PC-3 (cell line): ENCODE measurements at regions not wholly inside any gene's neighbourhood (a gene's known extent, or its start where the extent isn't known, plus 50 kb on each side); places are given as distances from the start of the nearest gene placed in this dataset.

Experiments used
- EZH2 ChIP-seq: fragments of 300-600 bp; sonication (generic); IDR thresholded peaks from one replicate; pipeline ENCODE4 v1.6.1; 2017; ENCODE audit warnings: antibody characterized with exemption, mild to moderate bottlenecking, low read length; ENCODE audit not compliant: unreplicated experiment
- EZH2phosphoT487 ChIP-seq: fragments of 300-600 bp; sonication (generic); IDR thresholded peaks from 2 replicates; pipeline ENCODE4 v1.6.1; 2018; ENCODE audit warnings: mild to moderate bottlenecking, antibody characterized with exemption, low read length, borderline replicate concordance
- TF ChIP-seq, protein P1 (sequence below): fragments of 300-600 bp; sonication (generic); conservative IDR thresholded peaks from 2 replicates; pipeline ENCODE4 v1.5.1; 2017; ENCODE audit warnings: antibody characterized with exemption, low read depth, mild to moderate bottlenecking, low read length

- no peak for TF ChIP-seq EZH2
- TF ChIP-seq, protein P1, sequence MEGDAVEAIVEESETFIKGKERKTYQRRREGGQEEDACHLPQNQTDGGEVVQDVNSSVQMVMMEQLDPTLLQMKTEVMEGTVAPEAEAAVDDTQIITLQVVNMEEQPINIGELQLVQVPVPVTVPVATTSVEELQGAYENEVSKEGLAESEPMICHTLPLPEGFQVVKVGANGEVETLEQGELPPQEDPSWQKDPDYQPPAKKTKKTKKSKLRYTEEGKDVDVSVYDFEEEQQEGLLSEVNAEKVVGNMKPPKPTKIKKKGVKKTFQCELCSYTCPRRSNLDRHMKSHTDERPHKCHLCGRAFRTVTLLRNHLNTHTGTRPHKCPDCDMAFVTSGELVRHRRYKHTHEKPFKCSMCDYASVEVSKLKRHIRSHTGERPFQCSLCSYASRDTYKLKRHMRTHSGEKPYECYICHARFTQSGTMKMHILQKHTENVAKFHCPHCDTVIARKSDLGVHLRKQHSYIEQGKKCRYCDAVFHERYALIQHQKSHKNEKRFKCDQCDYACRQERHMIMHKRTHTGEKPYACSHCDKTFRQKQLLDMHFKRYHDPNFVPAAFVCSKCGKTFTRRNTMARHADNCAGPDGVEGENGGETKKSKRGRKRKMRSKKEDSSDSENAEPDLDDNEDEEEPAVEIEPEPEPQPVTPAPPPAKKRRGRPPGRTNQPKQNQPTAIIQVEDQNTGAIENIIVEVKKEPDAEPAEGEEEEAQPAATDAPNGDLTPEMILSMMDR: no peak
- TF ChIP-seq EZH2phosphoT487: no peak
Measured at GRCh38 chr6:26157251-26158075, 70.2 kb downstream of the HFE start.
